HG02870 (cell line): ENCODE measurements at regions not wholly inside any gene's neighbourhood (a gene's known extent, or its start where the extent isn't known, plus 50 kb on each side); places are given as distances from the start of the nearest gene placed in this dataset.
"Not testable (repeated sequence)": the region's sequence is repeated elsewhere in the genome, so short reads cannot be mapped to it uniquely, and the experiment has no call there.

ENCODE experiments used
- ATAC-seq: cut with Tn5 transposase; IDR thresholded peaks from one replicate; pipeline ENCODE4 v1.9.1; 2021; ENCODE audit warnings: mild to moderate bottlenecking, moderate library complexity; ENCODE audit not compliant: unreplicated experiment

GRCh38 chr1:70490153-70490552 lies 79.1 kb downstream of the CTH start:
- no peak for ATAC-seq

GRCh38 chr1:70495370-70495769 lies 84.3 kb downstream of the CTH start:
- no peak for ATAC-seq

- ATAC-seq, result no peak
These were observed 85.1 kb downstream of the CTH start for GRCh38 chr1:70496181-70496580.

- ATAC-seq, result no peak
These were observed 86.1 kb downstream of the CTH start for GRCh38 chr1:70497152-70497551.

GRCh38 chr1:70498666-70499065 lies 87.6 kb downstream of the CTH start:
- no peak for ATAC-seq

- ATAC-seq, result no peak
These were observed 88.6 kb downstream of the CTH start for GRCh38 chr1:70499695-70500094.

GRCh38 chr1:70503358-70503757 lies 92.3 kb downstream of the CTH start:
- ATAC-seq, result no peak

- ATAC-seq, result peak; percentile 100
These were observed 93.2 kb downstream of the CTH start for GRCh38 chr1:70504176-70504820.

GRCh38 chr1:70504821-70505193 lies 93.7 kb downstream of the CTH start:
- peak; percentile 25 for ATAC-seq

GRCh38 chr1:70507991-70508390 lies 96.9 kb downstream of the CTH start:
- not testable (repeated sequence) for ATAC-seq

- peak; percentile 91 for ATAC-seq
These were observed 99.2 kb downstream of the CTH start for GRCh38 chr1:70509996-70510876.

- ATAC-seq, result peak; percentile 68
These were observed 106.4 kb downstream of the CTH start for GRCh38 chr1:70517444-70517843.

GRCh38 chr1:70518106-70518505 lies 107.0 kb downstream of the CTH start:
- peak; percentile 11 for ATAC-seq

- ATAC-seq, result peak; percentile 64
These were observed 117.7 kb downstream of the CTH start for GRCh38 chr1:70528590-70529333.

GRCh38 chr1:70536708-70537366 lies 125.8 kb downstream of the CTH start:
- peak; percentile 74 for ATAC-seq

- ATAC-seq, result no peak
These were observed 126.7 kb downstream of the CTH start for GRCh38 chr1:70537788-70538187.

- no peak for ATAC-seq
These were observed 131.0 kb downstream of the CTH start for GRCh38 chr1:70542030-70542429.

- no peak for ATAC-seq
These were observed 131.8 kb downstream of the CTH start for GRCh38 chr1:70542856-70543255.

GRCh38 chr1:70546726-70547125 lies 135.7 kb downstream of the CTH start:
- ATAC-seq, result no peak

- ATAC-seq, result no peak
These were observed 141.8 kb downstream of the CTH start for GRCh38 chr1:70552662-70553566.
